Transverse colon (tissue), 3 donors: ENCODE measurements at regions not wholly inside any gene's neighbourhood (a gene's known extent, or its start where the extent isn't known, plus 50 kb on each side); places are given as distances from the start of the nearest gene placed in this dataset.

Experiments
- POLR2A ChIP-seq: fragments of 450-650 bp; IDR thresholded peaks from one replicate; pipeline ENCODE4 v1.6.1; 2016; ENCODE audit warnings: antibody characterized with exemption, mild to moderate bottlenecking, moderate library complexity
- POLR2AphosphoS5 ChIP-seq, 3 donors: sonication (generic); formaldehyde crosslinking; IDR thresholded peaks; one replicate each; pipeline ENCODE4 v1.6.1; 2016; ENCODE audit warnings: antibody characterized with exemption in 3 of 3

- no peak for TF ChIP-seq POLR2AphosphoS5 (IDR thresholded peaks at IDR 0.05)
- no peak for TF ChIP-seq POLR2A
Measured at GRCh38 chr16:72287649-72288048, 115.7 kb upstream of the PMFBP1 start.
